ENCODE measurements at regions not wholly inside any gene's neighbourhood (a gene's known extent, or its start where the extent isn't known, plus 50 kb on each side); places are given as distances from the start of the nearest gene placed in this dataset.
"Not testable (repeated sequence)": the region's sequence is repeated elsewhere in the genome, so short reads cannot be mapped to it uniquely, and the experiment has no call there.

GRCh38 chr2:87468429-87468981 is 279.4 kb upstream of the PLGLB2 start:
- not testable (repeated sequence) for DNase-seq

- not testable (repeated sequence) for DNase-seq
These were observed 278.4 kb upstream of the PLGLB2 start for GRCh38 chr2:87469180-87470151.

GRCh38 chr2:87470381-87471380 is 277.2 kb upstream of the PLGLB2 start:
- DNase-seq: not testable (repeated sequence)

GRCh38 chr2:87471478-87471877 is 276.4 kb upstream of the PLGLB2 start:
- not testable (repeated sequence) for DNase-seq

GRCh38 chr2:87476223-87476872 is 271.5 kb upstream of the PLGLB2 start:
- not testable (repeated sequence) for DNase-seq

GRCh38 chr2:87476936-87477335 is 271.0 kb upstream of the PLGLB2 start:
- DNase-seq: not testable (repeated sequence)

GRCh38 chr2:87477669-87478428 is 270.0 kb upstream of the PLGLB2 start:
- DNase-seq: not testable (repeated sequence)

GRCh38 chr2:87478911-87479310 is 269.0 kb upstream of the PLGLB2 start:
- not testable (repeated sequence) for DNase-seq

GRCh38 chr2:87483093-87483680 is 264.7 kb upstream of the PLGLB2 start:
- DNase-seq: not testable (repeated sequence)

GRCh38 chr2:87484363-87484762 is 263.5 kb upstream of the PLGLB2 start:
- DNase-seq: not testable (repeated sequence)

- not testable (repeated sequence) for DNase-seq
These were observed 262.4 kb upstream of the PLGLB2 start for GRCh38 chr2:87485455-87485854.

GRCh38 chr2:87485884-87486283 is 262.0 kb upstream of the PLGLB2 start:
- not testable (repeated sequence) for DNase-seq

- not testable (repeated sequence) for DNase-seq
These were observed 261.5 kb upstream of the PLGLB2 start for GRCh38 chr2:87486413-87486812.

GRCh38 chr2:87488021-87488420 is 259.9 kb upstream of the PLGLB2 start:
- not testable (repeated sequence) for DNase-seq

- DNase-seq: not testable (repeated sequence)
These were observed 258.9 kb upstream of the PLGLB2 start for GRCh38 chr2:87488991-87489390.

GRCh38 chr2:87494846-87495245 is 253.0 kb upstream of the PLGLB2 start:
- not testable (repeated sequence) for DNase-seq

- not testable (repeated sequence) for DNase-seq
These were observed 252.4 kb upstream of the PLGLB2 start for GRCh38 chr2:87495455-87495854.

- DNase-seq: not testable (repeated sequence)
These were observed 251.6 kb upstream of the PLGLB2 start for GRCh38 chr2:87496036-87497006.

- DNase-seq: not testable (repeated sequence)
These were observed 250.8 kb upstream of the PLGLB2 start for GRCh38 chr2:87497135-87497534.

- not testable (repeated sequence) for DNase-seq
These were observed 250.2 kb upstream of the PLGLB2 start for GRCh38 chr2:87497700-87498099.
